Suppressor macrophage treated with lipopolysaccharide for 1 hour (primary cell): ENCODE measurements at regions not wholly inside any gene's neighbourhood (a gene's known extent, or its start where the extent isn't known, plus 50 kb on each side); places are given as distances from the start of the nearest gene placed in this dataset.
"Not testable (repeated sequence)": the region's sequence is repeated elsewhere in the genome, so short reads cannot be mapped to it uniquely, and the experiment has no call there.

Experiments
- DNase-seq, 3 donors: peaks; one replicate each; pipeline ENCODE4 v3.0.0-alpha.2; 2020 to 2022

GRCh38 chr2:111453816-111454215 is 333.1 kb downstream of the BCL2L11 start:
- DNase-seq = not testable (repeated sequence)

DNA sequence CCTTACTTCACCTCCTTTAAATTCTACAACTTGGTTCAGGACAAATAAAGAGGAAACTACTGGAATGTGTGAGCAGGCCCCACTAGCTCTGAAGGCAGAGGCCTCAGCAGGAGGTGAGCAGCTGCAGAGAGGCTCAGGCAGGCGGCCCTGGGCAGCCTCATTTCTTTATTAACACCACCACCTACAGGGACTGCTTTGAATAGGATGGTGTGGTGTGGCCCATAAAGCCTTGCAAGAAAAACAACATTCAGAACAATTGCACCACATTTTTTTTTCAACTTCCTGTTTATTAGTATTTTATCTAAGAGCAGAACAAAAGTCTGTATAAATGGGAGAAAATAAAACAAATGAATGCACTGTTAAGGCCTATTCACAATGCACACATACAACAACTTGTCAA is 333.7 kb downstream of the BCL2L11 start:
- DNase-seq = peak; percentile 38 to 49 (median 46)

GRCh38 chr2:111455016-111456015 is 334.6 kb downstream of the BCL2L11 start:
- peak in 1 of 3 donors; percentile 16 for DNase-seq

DNA sequence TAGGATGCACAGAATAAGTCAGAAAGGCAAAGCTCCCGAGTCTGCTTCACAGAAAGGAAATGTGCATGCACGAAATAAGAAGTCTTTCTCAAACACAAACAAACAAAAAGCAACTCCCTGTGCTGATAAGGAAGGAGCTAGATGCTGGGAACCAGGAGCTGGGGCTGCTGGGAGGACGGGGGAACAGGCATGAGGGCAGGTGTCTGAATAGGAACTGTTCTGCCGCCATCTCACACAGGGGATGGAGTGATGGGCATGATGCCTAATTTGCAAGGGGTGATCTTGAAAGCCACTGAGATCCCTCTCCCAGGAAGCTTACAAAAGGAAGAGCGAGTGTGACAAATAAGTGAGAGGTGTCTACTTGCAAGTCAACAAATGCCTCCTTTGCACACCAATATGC is 336.5 kb downstream of the BCL2L11 start:
- not testable (repeated sequence) for DNase-seq

GRCh38 chr2:111460901-111461300 is 340.2 kb downstream of the BCL2L11 start:
- DNase-seq = not testable (repeated sequence)

GRCh38 chr2:111461831-111462230 is 341.1 kb downstream of the BCL2L11 start:
- DNase-seq = not testable (repeated sequence)

DNA sequence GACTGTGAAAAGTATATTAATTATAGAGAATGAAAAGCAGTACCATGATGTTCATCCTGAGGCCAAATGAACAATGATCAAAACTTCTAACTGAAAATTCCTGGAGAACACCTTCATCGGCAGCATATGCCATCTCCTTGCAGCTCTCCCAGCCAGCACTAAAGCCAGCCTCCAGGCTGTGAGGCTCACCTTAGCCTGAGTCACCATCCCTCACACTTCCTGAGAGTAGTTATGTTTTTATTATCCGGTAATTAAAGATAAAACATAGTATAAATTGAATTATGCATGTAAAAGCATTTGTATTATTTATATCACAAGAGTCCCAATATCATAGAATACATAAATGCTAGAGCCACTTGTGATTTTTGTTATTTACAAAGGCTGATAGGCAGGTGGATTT is 341.9 kb downstream of the BCL2L11 start:
- DNase-seq = peak in 1 of 3 donors; percentile 12

- peak in 1 of 3 donors; percentile 14 for DNase-seq
These were observed 342.6 kb downstream of the BCL2L11 start for GRCh38 chr2:111463238-111463848.

- not testable (repeated sequence) for DNase-seq
These were observed 343.2 kb downstream of the BCL2L11 start for GRCh38 chr2:111463956-111464355.

GRCh38 chr2:111464367-111464766 is 343.7 kb downstream of the BCL2L11 start:
- not testable (repeated sequence) for DNase-seq

DNA sequence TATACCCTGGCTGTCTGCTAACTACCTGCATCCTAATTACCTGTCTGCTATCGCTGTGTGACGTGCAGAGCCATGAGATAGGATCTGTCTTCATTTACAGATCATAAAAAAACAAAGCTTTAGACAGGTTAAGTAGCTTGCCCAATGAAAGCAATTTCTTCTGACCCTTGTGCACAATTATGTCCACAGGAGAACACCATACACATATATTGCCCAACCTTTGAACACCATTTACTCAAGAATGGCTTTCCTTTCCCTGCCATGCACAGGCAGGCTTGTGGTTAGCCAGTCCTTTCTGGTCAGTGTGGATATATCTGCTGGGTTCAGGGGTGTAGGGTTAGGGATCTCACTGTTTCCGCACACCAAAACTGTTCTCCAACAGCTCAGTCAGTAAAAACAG is 344.8 kb downstream of the BCL2L11 start:
- DNase-seq = not testable (repeated sequence)

DNA sequence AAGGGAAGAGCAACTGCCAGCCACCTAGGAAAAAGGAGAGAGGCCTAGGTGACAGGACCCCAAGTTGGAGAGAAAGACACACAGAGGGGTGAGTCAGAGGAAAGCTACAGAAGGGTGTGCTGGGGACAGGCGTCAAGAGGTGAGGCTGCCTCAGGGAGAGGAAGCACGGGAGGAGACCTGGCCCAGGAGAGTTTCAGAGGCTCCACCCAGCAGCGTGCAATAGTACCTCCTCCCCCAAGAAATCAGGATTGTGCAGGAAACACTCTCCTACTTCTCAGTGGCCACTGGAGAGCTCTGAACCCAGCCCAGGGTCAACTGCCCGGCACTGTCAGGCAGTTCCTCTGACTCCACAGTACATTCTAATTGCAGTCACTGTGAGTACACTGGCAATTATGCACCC is 346.0 kb downstream of the BCL2L11 start:
- peak in 1 of 3 donors; percentile 17 for DNase-seq

- not testable (repeated sequence) for DNase-seq
These were observed 350.2 kb downstream of the BCL2L11 start for GRCh38 chr2:111470924-111471323.

- DNase-seq = peak in 1 of 3 donors; percentile 15
These were observed 351.2 kb downstream of the BCL2L11 start for GRCh38 chr2:111471791-111472530.

GRCh38 chr2:111472844-111473403 is 352.2 kb downstream of the BCL2L11 start:
- peak in 1 of 3 donors; percentile 16 for DNase-seq

- not testable (repeated sequence) for DNase-seq
These were observed 352.8 kb downstream of the BCL2L11 start for GRCh38 chr2:111473522-111473921.

DNA sequence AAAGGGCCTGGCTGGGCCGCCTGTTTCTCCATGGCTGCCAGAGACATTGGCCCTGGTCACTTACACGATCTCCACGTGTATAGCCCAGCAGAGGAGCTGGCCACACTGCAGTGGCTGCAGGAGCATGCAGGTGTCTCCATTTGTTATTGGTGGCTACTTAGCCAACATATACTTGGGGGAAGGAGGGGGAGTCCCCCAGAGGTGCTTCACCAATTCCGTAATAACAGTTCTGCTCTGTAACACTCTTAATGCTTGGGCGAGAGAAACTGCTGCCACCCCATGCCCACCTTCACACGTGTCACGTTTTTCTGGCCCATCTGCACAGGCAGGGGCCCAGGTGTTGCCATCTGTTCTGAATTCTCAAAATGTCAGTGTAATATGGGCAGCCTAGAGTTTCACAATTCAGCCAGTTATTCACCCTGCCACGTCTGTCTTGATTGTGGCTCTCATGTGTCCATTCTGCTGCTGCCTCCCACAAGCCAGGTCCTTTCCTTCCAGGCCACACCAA is 353.5 kb downstream of the BCL2L11 start:
- DNase-seq = peak in 1 of 3 donors; percentile 8

DNA sequence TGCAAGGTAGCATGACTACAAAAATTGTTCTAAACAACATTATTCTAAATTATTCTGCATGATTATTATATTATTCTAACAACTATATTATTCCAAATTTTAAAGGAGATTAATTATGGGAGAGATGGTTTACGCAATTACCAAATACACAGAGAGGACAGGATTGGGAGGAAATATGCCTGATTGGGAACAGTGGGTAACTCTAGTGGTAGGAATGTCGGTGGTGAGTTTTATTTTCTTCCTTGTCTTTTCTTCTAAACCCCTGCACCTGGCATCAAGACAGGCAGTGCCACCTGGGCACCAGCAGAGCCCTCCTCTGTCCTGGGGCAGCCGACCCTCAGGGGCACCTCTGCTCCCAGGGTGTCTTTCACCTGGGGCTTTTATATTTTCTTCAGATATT is 357.6 kb downstream of the BCL2L11 start:
- not testable (repeated sequence) for DNase-seq

GRCh38 chr2:111478871-111479318 is 358.2 kb downstream of the BCL2L11 start:
- peak in 1 of 3 donors; percentile 36 for DNase-seq

DNA sequence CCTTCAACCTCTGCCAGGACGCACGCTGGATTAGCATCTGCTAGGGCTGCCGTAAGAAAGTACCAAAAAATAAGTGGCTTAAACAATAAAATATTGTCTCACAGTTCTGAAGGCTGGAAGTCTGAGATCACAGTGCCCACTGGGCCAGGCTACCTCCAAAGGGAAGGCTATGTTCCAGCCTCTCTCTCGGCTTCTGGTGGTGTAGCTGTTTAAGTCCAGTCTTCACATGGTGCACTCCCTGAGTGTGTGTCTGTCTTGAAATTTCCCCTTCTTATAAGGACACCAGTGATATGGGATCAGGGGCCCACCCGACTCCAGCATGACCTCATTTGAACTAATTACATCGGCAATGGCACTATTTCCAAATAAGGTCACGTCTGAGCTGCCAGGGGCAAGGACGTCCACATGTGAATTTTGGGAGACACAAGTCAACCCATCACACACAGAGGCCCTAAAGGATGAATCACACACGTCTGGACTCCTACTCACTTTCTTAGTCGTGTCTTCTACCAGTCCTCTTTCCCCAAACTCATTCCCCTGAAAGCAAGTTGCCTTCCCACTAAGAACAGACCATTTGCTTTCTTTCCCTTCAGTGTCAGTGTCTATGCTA is 359.4 kb downstream of the BCL2L11 start:
- DNase-seq = peak; percentile 62 to 72 (median 63)

DNA sequence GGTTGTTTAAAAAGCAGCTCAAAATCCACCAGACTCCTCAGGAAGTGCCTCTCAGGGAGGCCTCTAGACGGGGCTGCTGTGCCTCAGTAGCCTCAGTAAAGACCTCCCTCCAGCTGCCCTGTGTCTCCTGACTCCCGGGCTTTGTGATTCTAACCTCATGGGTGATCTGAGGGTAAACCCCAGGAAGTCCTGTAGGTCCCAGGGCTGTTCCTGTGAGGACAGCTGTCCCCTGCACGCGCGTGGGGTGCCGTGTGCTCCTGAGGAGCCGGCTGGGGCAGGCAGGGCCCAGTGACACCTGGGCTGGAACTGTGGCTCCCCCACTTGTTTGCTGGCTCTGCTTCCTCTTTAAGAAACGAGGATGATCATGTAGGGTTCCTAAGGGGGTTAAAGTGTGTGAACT is 359.9 kb downstream of the BCL2L11 start:
- peak in 1 of 3 donors; percentile 36 for DNase-seq

DNA sequence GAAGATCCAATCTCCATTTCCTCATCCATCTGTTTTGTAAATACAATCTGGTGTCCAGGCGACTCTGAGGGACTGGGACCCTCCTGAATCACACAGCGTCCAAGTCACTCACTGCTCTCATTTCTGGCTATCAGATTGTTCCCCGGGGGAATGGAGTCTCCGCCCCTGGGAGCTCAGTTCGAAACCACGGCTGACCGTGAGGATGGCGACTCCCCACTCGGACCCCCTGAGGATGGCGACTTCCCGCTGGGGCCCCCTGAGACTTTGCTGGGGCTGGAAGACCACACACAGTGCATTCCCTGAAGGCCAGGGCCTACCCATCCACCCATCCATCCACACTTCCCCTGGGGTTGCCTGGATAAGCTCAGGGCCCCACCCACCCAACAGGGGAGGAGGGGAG is 360.5 kb downstream of the BCL2L11 start:
- not testable (repeated sequence) for DNase-seq
